OCI-LY3 (cell line): ENCODE measurements at regions not wholly inside any gene's neighbourhood (a gene's known extent, or its start where the extent isn't known, plus 50 kb on each side); places are given as distances from the start of the nearest gene placed in this dataset.

Source experiments
- H2AFZ ChIP-seq: fragments of 200-600, 300-600 bp; shearing (Covaris generic); 2 replicates; pipeline ENCODE4 v1.6.0; 2014; ENCODE audit warnings: antibody characterized with exemption, low read depth, low read length
- H3K27ac ChIP-seq: fragments of 200-600, 300-600 bp; sonication (generic); 2 replicates; pipeline ENCODE4 v1.5.1; 2014; ENCODE audit warnings: mild to moderate bottlenecking, low read length, moderate library complexity, mixed read lengths
- H3K27me3 ChIP-seq: fragments of 200-600, 300-600 bp; sonication (generic); 2 replicates; pipeline ENCODE4 v1.6.1; 2014; ENCODE audit warnings: low read depth, low read length, mixed read lengths
- H3K36me3 ChIP-seq: fragments of 200-600, 300-600 bp; sonication (generic); replicated peaks from 2 replicates; pipeline ENCODE3; 2014; ENCODE audit warnings: low read depth, low read length, mixed read lengths
- H3K4me1 ChIP-seq: fragments of 300-600, 200-600 bp; sonication (generic); 2 replicates; pipeline ENCODE4 v1.6.1; 2014; ENCODE audit warnings: low read length, mixed read lengths
- H3K4me2 ChIP-seq: fragments of 200-600, 300-600 bp; sonication (generic); 2 replicates; pipeline ENCODE4 v1.6.1; 2014; ENCODE audit warnings: low read length, mixed read lengths
- H3K4me3 ChIP-seq: fragments of 300-600, 200-600 bp; sonication (generic); 2 replicates; pipeline ENCODE4 v1.5.1; 2014; ENCODE audit warnings: antibody characterized with exemption, mild to moderate bottlenecking, low read length, moderate library complexity
- H3K79me2 ChIP-seq: fragments of 300-600, 200-600 bp; shearing (Covaris generic); 2 replicates; pipeline ENCODE4 v1.6.1; 2014; ENCODE audit warnings: mild to moderate bottlenecking, low read length, mixed read lengths
- H3K9ac ChIP-seq: fragments of 300-600, 200-600 bp; shearing (Covaris generic); 2 replicates; pipeline ENCODE4 v1.6.0; 2014; ENCODE audit warnings: mild to moderate bottlenecking, low read length, moderate library complexity
- H3K9me3 ChIP-seq: fragments of 200-600, 300-600 bp; shearing (Covaris generic); 2 replicates; pipeline ENCODE4 v1.6.1; 2014; ENCODE audit warnings: low read length, mixed read lengths; ENCODE audit not compliant: insufficient read depth
- H4K20me1 ChIP-seq: fragments of 200-600, 300-600 bp; sonication (generic); 2 replicates; pipeline ENCODE4 v1.6.1; 2016; ENCODE audit warnings: low read length, mixed read lengths; ENCODE audit not compliant: insufficient read depth
- EZH2phosphoT487 ChIP-seq: fragments of 200-600 bp; shearing (Covaris generic); IDR thresholded peaks from 2 replicates; pipeline ENCODE4 v1.6.1; 2018; ENCODE audit warnings: antibody characterized with exemption, mixed run types, low read depth
- TF ChIP-seq, protein P1 (sequence below): fragments of 200-600, 300-600 bp; sonication (generic); IDR thresholded peaks from 2 replicates; pipeline ENCODE4 v1.5.1; 2014; ENCODE audit warnings: antibody characterized with exemption, low read length, low read depth

DNA sequence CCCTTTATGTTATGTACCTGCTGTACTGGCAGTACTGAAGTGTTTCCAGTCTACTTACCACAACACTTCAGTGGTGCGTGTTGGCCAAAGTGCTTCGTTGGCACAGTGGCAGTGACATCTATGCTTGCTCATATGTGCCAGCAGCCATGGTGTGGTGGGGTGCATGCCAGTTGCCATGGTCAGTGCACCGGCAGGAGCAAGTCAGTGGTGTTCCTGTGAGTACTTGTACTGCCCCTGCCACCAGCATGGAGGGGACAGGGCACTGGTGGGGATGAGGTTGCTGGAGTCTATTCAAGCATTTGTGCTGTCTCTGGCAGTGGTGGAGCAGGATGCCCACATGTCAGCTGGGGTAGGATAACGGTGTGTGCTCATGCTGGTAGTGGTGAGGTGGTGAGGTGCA, 800.0 kb downstream of the TRHDE start:
- H3K79me2 ChIP-seq, result no peaks in the 10 kb centered on the region
- no peaks in the 10 kb centered on the region for H3K9me3 ChIP-seq
- no peak overlapping the region for H3K9ac ChIP-seq
- no peak overlapping the region for H3K4me2 ChIP-seq
- no peaks in the 10 kb centered on the region for H3K4me1 ChIP-seq
- no peaks in the 10 kb centered on the region for H4K20me1 ChIP-seq
- H3K27ac ChIP-seq, result no peak overlapping the region
- H3K4me3 ChIP-seq, result no peak overlapping the region
- TF ChIP-seq, protein P1, sequence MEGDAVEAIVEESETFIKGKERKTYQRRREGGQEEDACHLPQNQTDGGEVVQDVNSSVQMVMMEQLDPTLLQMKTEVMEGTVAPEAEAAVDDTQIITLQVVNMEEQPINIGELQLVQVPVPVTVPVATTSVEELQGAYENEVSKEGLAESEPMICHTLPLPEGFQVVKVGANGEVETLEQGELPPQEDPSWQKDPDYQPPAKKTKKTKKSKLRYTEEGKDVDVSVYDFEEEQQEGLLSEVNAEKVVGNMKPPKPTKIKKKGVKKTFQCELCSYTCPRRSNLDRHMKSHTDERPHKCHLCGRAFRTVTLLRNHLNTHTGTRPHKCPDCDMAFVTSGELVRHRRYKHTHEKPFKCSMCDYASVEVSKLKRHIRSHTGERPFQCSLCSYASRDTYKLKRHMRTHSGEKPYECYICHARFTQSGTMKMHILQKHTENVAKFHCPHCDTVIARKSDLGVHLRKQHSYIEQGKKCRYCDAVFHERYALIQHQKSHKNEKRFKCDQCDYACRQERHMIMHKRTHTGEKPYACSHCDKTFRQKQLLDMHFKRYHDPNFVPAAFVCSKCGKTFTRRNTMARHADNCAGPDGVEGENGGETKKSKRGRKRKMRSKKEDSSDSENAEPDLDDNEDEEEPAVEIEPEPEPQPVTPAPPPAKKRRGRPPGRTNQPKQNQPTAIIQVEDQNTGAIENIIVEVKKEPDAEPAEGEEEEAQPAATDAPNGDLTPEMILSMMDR, result no peak
- no peak for TF ChIP-seq EZH2phosphoT487
- no peaks in the 10 kb centered on the region for H3K36me3 ChIP-seq
- H3K27me3 ChIP-seq, result no peaks in the 10 kb centered on the region
- no peak overlapping the region for H2AFZ ChIP-seq

DNA sequence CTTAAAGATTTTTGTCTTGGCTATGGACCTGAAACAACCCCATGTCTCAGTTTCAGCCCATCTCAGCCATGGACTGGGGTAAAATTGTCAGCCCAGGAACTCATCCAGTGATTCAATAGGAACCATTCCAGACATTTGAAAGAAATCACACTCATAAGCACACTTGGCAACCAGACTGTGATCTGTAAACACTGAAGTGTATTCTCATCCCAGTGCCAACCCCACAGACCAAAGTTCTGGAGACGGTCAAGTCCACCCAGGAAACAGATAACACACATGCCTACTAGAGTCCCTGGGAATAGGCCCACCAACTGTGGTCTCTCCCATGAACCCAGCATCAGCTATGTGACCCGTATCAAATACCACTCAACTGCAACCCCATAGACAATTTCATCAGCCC, 804.6 kb downstream of the TRHDE start:
- Histone ChIP-seq H3K4me2 (no peak overlapping the region), H3K9ac (no peak overlapping the region), H3K36me3 (no peaks in the 10 kb centered on the region), H3K27me3 (no peaks in the 10 kb centered on the region), H3K4me3 (no peak overlapping the region), H3K4me1 (no peaks in the 10 kb centered on the region), H3K79me2 (no peaks in the 10 kb centered on the region), H3K27ac (no peak overlapping the region), H2AFZ (no peak overlapping the region), H4K20me1 (no peaks in the 10 kb centered on the region), H3K9me3 (no peaks in the 10 kb centered on the region)
- TF ChIP-seq, protein P1, result no peak
- TF ChIP-seq EZH2phosphoT487, result no peak

DNA sequence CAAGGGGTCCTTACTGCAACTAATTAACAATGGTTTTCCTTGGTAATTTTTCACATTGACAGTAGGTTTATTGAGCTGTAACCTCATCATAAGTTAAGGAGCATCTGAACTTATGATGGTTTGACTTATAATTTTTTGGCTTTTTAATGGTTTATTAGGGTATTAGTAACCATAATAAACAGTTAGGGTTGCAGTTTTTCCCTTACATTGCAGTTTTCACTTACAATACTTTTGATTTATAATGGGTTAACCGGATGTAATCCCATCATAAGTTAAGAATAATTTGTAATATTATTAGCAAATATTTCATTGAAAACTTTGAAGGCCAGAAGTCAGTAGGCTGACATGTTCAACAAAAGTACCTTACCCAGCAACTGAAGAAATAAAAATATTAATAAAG, 811.6 kb downstream of the TRHDE start:
- no peaks in the 10 kb centered on the region for H3K9me3 ChIP-seq
- no peak overlapping the region for H3K9ac ChIP-seq
- H3K4me3 ChIP-seq, result no peak overlapping the region
- no peak overlapping the region for H3K4me2 ChIP-seq
- H4K20me1 ChIP-seq, result no peaks in the 10 kb centered on the region
- no peak overlapping the region for H3K27ac ChIP-seq
- H2AFZ ChIP-seq, result no peak overlapping the region
- H3K36me3 ChIP-seq, result no peaks in the 10 kb centered on the region
- TF ChIP-seq, protein P1, result no peak
- no peak for TF ChIP-seq EZH2phosphoT487
- H3K4me1 ChIP-seq, result no peaks in the 10 kb centered on the region
- H3K27me3 ChIP-seq, result no peaks in the 10 kb centered on the region
- H3K79me2 ChIP-seq, result no peaks in the 10 kb centered on the region

DNA sequence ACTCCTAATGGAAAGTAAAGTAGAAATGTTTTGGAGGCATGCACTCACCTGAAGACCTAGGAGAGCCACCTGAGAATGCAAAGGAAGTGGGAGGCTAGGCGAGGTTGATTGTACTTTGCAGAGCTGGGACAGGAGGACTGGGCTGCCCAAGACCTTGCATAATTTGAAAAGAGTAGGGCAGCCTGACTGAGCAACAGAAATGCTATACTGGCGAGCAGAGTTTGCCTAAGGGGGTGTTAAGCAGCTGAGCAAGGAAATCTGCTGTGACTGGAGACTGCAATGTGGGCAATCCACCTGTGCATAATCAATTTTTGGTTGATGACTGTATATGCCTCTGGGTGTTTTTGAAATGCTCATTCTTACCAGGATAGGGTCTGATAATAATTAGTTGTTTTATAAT, 834.1 kb downstream of the TRHDE start:
- no peaks in the 10 kb centered on the region for H3K4me1 ChIP-seq
- no peaks in the 10 kb centered on the region for H3K27me3 ChIP-seq
- TF ChIP-seq EZH2phosphoT487, result no peak
- TF ChIP-seq, protein P1, result no peak
- H3K36me3 ChIP-seq, result no peaks in the 10 kb centered on the region
- no peaks in the 10 kb centered on the region for H4K20me1 ChIP-seq
- H3K4me2 ChIP-seq, result no peak overlapping the region
- H3K9me3 ChIP-seq, result no peaks in the 10 kb centered on the region
- H3K27ac ChIP-seq, result no peak overlapping the region
- H2AFZ ChIP-seq, result no peak overlapping the region
- no peak overlapping the region for H3K4me3 ChIP-seq
- H3K9ac ChIP-seq, result no peak overlapping the region
- H3K79me2 ChIP-seq, result no peaks in the 10 kb centered on the region
